Heart right ventricle (tissue), 16 donors: ENCODE measurements at regions not wholly inside any gene's neighbourhood (a gene's known extent, or its start where the extent isn't known, plus 50 kb on each side); places are given as distances from the start of the nearest gene placed in this dataset.

Experiments used
- ATAC-seq, 8 donors: fragments of 200-7000 bp; cut with Tn5 transposase; one replicate each; pipeline ENCODE4 v1.9.1; 2020; ENCODE audit warnings: mild to moderate bottlenecking in 8 of 8, moderate library complexity in 8 of 8, moderate number of reproducible peaks in 1 of 8
- DNase-seq, 2 donors: peaks; one replicate each; pipeline ENCODE4 v3.0.0-alpha.2; 2020
- H3K27ac ChIP-seq, 10 donors: fragments of 200-600 bp; sonication (generic) in 2 of 10; one replicate each; pipeline versions ENCODE4 v1.5.0 to v1.8.0; 2020 to 2022; ENCODE audit warnings: mild to moderate bottlenecking in 3 of 10
- H3K27me3 ChIP-seq, 7 donors: fragments of 200-600 bp; one replicate each; pipeline ENCODE4 v1.8.0; 2021 to 2022; ENCODE audit warnings: mild to moderate bottlenecking in 2 of 7
- H3K36me3 ChIP-seq, 9 donors: fragments of 200-600 bp; sonication (generic) in 1 of 9; one replicate each; pipeline versions ENCODE4 v1.5.0 to v1.8.0; 2020 to 2022; ENCODE audit warnings: mild to moderate bottlenecking in 2 of 9
- H3K4me1 ChIP-seq, 9 donors: fragments of 200-600 bp; sonication (generic) in 1 of 9; one replicate each; pipeline versions ENCODE4 v1.5.0 to v1.8.0; 2020 to 2022; ENCODE audit warnings: mild to moderate bottlenecking in 4 of 9
- H3K4me3 ChIP-seq, 10 donors: fragments of 200-600 bp; sonication (generic) in 2 of 10; one replicate each; pipeline versions ENCODE4 v1.5.0 to v1.8.0; 2020 to 2022; ENCODE audit warnings: mild to moderate bottlenecking in 7 of 10, moderate library complexity in 2 of 10
- H3K9me3 ChIP-seq, 11 donors: fragments of 200-600 bp in 10 of 11; sonication (generic) in 2 of 11; one replicate each; pipeline versions ENCODE4 v1.5.0 to v1.8.0; 2013 to 2022; ENCODE audit warnings: mild to moderate bottlenecking in 2 of 11, control low read depth in 1 of 11, moderate library complexity in 1 of 11
- CTCF ChIP-seq, 9 donors: fragments of 200-600 bp; sonication (generic) in 2 of 9; IDR thresholded peaks; one replicate each; pipeline versions ENCODE4 v1.5.0 to v1.8.0; 2021 to 2022; ENCODE audit warnings: antibody characterized with exemption in 9 of 9, mild to moderate bottlenecking in 5 of 9, moderate library complexity in 1 of 9
- WGBS, 2 donors: extraction: QIAGEN DNeasy Blood & Tissue Kit; methylation state at CpG; one replicate each; pipeline ENCODE4 v1.1.7; 2013; ENCODE audit warnings: inconsistent platforms in 1 of 2; 5-methylcytosine and 5-hydroxymethylcytosine counted together
- intact Hi-C, 10 donors: fragments of 100-400 bp; cut with DNase I; formaldehyde crosslinking; loops; one replicate each; pipeline versions ENCODE4 v1.11.1 to v1.14.2; 2022
- donor health status: Arrhythmogenic right ventricular cardiomyopathy.
- donor health status: ischemic (EF 13 %, LVEDD 7.1; RV severe dilation, severe dysfunction).
- donor health status: healthy with polysubstance abuse.
- donor health status: DM: no; HTN: yes; CAD: no.
- donor health status: DM: no; HTN: no; CAD: no.
- donor health status: ischemic (EF 25% LVEDD 6.9; RV normal size, moderate dysfunction).
- donor health status: ischemic (EF 25% LVEDD 5.7; RV mildly dilated, moderate dysfunction).
- donor health status: healthy.
- donor health status: DM: yes; HTN: yes; CAD: no.
- donor health status: Ischemic cardiomyopathy.
- donor health status: ischemic (EF 35%, LVEDD 5.7; RV mildly dilated, moderate dysfunction).
- donor health status: nonischemic (EF 11% LVEDD 7.7; RV severe dilation, severe dysfunction).
- donor health status: DM: yes; HTN: yes; CAD: no.
- donor health status: PGD.
- donor health status: ischemic (EF 29% LVEDD 5.4; RV normal size, mild dysfunction).
- donor health status: nonischemic (EF 23%, LVEDD 6.1; RV moderate dilation, normal function).

- Histone ChIP-seq H3K27me3 (peaks cover 0 to 65% (median 0%) of the 10 kb centered on the region in 7 donors), H3K4me3 (no peak overlapping the region), H3K4me1 (no peaks in the 10 kb centered on the region), H3K36me3 (no peaks in the 10 kb centered on the region), H3K9me3 (no peaks in the 10 kb centered on the region), H3K27ac (no peak overlapping the region)
- 85 to 89% methylated on average over 1 of the region's 1 CpG for WGBS, 2 donors
- intact Hi-C loops = no loop called here
- ATAC-seq = no peak
- no peak for DNase-seq
- TF ChIP-seq CTCF (IDR thresholded peaks at IDR 0.05) = no peak
Measured at GRCh38 chrX:45524296-45524695, 323.6 kb upstream of the DIPK2B start.

GRCh38 chrX:45518552-45518951 is 317.9 kb upstream of the DIPK2B start:
- Histone ChIP-seq H3K9me3 (no peaks in the 10 kb centered on the region), H3K4me3 (no peak overlapping the region), H3K36me3 (no peaks in the 10 kb centered on the region), H3K27me3 (peaks cover 0 to 66% (median 0%) of the 10 kb centered on the region in 7 donors), H3K4me1 (peaks cover 0 to 11% (median 0%) of the 10 kb centered on the region in 9 donors), H3K27ac (no peak overlapping the region)
- WGBS, 2 donors = 43 to 64% methylated on average over 1 of the region's 1 CpG
- DNase-seq = no peak
- no peak for ATAC-seq
- intact Hi-C loops = loop anchor here in 7 of 10 donors (5.0 to 10.0 kb wide), 9 partner anchors 194 to 889 kb away; no protein-coding TSS in a partner anchor
- no peak for TF ChIP-seq CTCF (IDR thresholded peaks at IDR 0.05)

- WGBS, 2 donors = 67 to 69% methylated on average over 5 of the region's 5 CpGs
- DNase-seq (no peak), ATAC-seq (peak in 2 of 8 donors; percentile 40 to 46)
- TF ChIP-seq CTCF (IDR thresholded peaks at IDR 0.05) = no peak
- H3K27ac ChIP-seq = no peak overlapping the region
- peaks cover 0 to 56% (median 0%) of the 10 kb centered on the region in 7 donors for H3K27me3 ChIP-seq
- no peak overlapping the region for H3K4me3 ChIP-seq
- peaks cover 0 to 11% (median 0%) of the 10 kb centered on the region in 9 donors for H3K4me1 ChIP-seq
- intact Hi-C loops = loop anchor here in 7 of 10 donors (5.0 to 10.0 kb wide), 9 partner anchors 193 to 890 kb away; no protein-coding TSS in a partner anchor
- no peaks in the 10 kb centered on the region for H3K9me3 ChIP-seq
- no peaks in the 10 kb centered on the region for H3K36me3 ChIP-seq
Measured at GRCh38 chrX:45517090-45517973, 316.7 kb upstream of the DIPK2B start.

GRCh38 chrX:45515262-45516215 is 314.9 kb upstream of the DIPK2B start:
- Histone ChIP-seq H3K9me3 (no peaks in the 10 kb centered on the region), H3K27me3 (peaks cover 0 to 41% (median 0%) of the 10 kb centered on the region in 7 donors), H3K36me3 (no peaks in the 10 kb centered on the region), H3K27ac (no peak overlapping the region), H3K4me1 (peaks cover 0 to 11% (median 0%) of the 10 kb centered on the region in 9 donors), H3K4me3 (no peak overlapping the region)
- DNase-seq = peak; percentile 15 to 30
- 49 to 60% methylated on average over 12 of the region's 12 CpGs for WGBS, 2 donors
- peak; percentile 59 to 94 (median 77) for ATAC-seq
- TF ChIP-seq CTCF (IDR thresholded peaks at IDR 0.05) = peak; percentile 19 to 76 (median 61)
- intact Hi-C loops = loop anchor here in 7 of 10 donors (5.0 to 10.0 kb wide), 9 partner anchors 191 to 892 kb away; no protein-coding TSS in a partner anchor
